NCI-H82 treated with DMSO at 0.1 percent for 48 hours (cell line): ENCODE measurements at regions not wholly inside any gene's neighbourhood (a gene's known extent, or its start where the extent isn't known, plus 50 kb on each side); places are given as distances from the start of the nearest gene placed in this dataset.
"Not testable (repeated sequence)": the region's sequence is repeated elsewhere in the genome, so short reads cannot be mapped to it uniquely, and the experiment has no call there.

Experiments used
- DNase-seq: peaks from one replicate; lab custom pipeline; 2025; ENCODE audit not compliant: unreplicated experiment; lab: John Stamatoyannopoulos, UW

DNA sequence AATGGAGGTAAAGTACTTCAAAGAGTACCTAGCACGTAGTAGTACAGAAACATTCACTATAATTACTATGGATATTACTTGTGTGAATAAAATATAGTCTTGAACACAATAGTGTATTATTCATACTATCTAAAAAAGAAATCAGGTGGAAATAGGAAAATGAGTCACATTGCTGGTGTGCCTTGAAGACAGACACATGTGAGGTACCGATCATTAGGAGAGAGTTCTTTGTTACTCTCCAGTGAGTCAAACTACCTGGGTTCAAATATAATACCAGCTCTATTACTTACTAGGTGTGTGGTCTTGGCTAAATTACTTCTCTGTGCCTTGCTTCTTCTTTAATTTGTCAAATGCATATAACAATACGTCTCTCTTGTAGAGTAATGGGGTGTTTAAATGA is 50.8 kb upstream of the BEND6 start:
- DNase-seq, result no peak

DNA sequence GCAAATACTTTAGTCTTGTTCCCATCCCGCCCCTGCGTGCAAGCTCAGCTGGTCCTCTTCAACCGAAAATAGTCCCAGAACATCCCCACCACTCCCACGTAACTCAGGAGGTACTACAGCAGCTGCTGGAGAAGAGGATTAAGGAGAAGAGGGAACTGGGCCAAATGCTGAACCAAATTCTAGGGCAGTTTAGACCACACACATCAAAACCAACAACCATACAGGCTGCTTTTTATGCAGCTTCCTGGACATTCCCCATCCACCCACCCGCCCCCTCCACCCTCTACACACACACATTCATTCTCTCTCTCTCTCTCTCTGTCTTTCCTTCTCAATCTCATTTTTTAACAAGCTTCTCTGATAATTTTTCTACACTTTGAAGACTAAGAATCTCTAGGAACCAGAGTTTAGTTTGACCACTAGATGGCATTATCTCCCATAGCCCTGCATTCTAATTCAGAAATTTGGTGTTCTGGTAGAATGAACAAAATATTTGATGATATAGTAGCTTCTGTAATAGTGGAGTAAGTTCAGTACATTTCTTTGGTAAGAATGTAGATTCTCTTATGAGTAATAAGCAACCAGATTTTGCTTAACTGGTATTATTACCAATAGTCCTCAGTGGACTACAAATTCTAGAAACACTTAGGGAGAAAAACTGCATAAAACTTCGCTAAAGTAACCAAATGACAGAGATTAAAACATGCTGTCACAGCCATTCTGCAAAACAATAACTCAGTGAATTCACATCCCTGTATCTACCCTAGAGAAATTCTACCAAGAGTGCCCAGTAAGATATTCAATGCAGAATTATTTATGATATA is 52.1 kb upstream of the BEND6 start:
- peak; percentile 41 for DNase-seq

DNA sequence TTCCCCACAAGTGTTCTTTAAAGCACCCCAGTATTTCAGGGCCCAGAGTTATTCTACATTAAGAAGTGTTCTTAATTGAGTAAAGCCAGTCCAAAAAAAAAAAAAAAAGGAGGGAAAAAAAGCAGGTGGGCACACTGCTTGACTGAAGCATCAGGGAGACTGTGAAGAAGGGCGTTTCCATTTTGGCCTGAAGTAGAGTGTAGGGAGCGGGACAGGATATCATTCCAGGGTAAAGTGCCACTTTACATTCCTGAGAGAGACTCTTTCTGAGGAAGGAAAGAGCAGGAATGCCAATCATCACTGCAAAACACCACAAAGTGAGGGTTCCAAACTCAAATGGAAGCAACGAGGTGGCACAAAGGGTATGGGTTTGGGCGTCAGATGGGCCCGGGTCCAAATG is 54.1 kb upstream of the BEND6 start:
- DNase-seq, result no peak

DNA sequence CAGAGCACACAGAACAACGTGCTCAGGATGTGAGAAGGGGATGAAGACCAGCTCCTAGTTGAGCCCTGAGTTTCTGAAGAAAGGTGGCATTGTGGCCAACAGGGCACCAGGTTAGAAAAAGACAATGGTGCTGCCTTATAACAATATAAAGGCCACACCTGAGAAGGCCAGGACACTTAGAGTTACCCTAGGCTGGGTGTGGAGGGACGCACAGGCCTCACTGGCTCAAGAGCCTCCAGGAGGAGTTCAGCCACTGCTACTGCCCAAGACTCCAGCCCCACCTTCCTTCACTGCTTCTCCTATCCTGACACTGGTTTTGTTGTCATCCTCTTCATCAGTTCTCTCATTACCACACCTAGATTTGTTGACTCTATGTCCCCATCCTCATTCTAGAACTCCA is 55.2 kb upstream of the BEND6 start:
- no peak for DNase-seq

DNA sequence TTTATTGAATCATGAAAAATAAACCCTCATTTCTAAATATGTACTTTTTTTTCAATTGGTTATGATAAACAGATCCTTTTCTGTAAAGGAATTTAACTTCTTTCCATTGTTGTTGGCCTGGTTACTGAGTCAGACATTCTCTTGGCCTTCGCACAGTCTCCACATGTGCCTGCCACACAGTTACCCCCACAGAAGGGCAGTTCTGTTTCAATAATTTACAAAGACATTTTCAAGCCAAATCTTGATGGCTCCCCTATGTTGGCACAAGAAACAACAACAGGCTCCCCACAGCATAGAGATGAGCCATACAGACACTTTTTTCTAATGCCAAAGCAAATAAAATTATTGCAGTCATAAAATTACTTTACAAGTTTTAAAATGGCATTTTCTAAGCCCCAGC is 55.6 kb upstream of the BEND6 start:
- no peak for DNase-seq

DNA sequence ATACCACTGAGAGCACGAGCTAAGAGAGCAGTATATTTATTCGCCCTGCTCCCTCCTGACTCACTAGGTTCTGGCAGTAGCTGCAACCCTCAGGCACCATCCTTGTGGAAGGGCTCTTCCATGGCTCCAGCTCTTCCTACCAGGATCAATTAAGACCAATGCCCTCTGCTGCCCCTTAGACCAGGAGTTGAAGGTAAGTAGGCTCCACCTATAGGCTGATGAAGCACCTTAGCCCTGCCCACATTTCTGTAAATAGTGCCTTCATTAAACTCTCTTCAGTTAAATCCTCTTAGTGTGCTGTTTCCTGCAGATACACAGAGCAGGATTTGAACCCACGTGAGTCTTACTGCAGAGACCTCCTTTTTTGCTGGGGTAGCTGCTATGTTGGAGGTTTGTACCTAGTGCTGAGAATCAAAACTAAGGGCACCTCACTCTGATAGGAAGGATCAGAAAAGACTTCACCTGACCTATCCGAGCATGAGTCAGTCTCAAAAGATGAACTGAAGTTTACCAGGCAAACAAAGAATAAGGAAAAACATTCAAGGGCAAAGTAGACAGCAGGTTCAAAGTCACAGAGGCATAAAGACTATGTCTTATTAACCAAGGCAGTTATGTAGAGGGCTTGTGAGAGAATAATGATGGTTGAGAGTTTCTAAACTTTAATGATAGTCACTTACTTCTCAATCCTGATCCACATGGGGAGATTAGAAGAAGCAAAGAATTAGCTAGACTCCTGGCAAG is 56.9 kb upstream of the BEND6 start:
- no peak for DNase-seq

DNA sequence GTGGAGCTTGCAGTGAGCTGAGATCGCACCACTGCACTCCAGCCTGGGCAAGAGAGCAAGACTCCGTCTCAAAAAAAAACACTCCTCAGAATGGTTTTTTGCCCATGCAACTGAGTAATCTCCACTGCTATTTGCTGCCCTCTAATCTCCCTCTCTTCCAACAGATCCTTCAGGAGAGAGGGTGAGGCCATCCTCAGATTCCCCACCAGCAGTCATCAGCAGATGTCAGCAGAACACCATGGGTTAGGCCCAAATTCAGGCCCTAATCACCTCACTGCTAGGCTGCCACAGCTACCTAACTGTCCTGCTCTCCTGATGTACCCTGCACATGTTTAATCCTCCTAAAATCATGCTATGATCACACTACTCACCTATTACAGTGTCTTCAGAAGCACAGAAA is 63.2 kb upstream of the BEND6 start:
- DNase-seq, result no peak

DNA sequence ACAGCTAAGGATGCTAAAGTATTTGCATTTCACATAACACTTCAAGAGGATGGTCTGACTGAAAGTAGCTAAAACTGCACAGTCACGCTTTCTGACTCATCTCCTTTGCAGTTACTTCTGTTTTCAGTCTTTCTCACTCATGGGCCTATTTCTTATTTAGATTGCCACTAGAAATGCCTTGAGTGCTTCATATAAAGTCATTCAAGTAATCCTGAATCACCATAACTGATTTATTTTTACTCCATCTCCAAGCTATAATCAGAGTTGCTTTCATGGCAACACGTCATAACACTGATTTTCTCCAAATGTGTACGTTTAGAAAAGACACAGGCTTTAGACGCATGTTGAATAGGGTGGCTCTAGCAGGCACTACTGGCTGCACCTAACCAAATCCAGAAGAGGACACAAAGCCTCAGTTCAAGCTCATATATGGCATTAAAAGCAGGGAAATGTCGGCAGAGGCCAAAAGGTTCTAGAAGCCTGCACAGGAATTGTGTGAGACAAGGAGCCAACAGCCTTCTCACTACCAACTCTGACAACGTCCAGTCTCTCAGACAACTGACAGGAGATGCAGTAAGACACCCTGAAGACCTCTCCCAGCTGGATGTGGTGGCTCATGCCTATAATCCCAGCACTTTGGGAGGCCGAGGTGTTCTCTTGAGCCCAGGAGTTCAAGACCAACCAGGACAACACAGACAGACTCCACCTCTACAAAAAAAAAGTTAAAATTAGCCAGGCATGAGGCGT is 64.1 kb upstream of the BEND6 start:
- DNase-seq, result no peak

DNA sequence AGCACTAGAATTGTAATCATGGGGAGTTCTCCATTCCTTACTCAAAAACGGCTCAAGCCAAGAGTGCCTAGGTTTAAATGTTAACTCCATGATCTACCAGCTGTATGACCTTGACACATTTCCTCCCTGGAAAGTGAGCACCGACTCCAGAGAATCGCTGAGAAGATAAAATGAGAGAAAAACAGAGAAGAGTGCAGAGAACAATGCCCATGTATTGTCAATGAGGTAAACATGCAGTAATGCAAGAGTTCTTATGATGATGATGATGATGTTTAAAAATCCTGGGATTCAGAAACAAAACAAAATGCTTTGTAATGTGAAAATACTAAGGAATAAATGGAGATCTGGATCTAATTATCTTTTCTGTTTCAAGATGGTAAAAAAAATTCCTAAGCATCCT is 64.8 kb upstream of the BEND6 start:
- DNase-seq, result no peak

DNA sequence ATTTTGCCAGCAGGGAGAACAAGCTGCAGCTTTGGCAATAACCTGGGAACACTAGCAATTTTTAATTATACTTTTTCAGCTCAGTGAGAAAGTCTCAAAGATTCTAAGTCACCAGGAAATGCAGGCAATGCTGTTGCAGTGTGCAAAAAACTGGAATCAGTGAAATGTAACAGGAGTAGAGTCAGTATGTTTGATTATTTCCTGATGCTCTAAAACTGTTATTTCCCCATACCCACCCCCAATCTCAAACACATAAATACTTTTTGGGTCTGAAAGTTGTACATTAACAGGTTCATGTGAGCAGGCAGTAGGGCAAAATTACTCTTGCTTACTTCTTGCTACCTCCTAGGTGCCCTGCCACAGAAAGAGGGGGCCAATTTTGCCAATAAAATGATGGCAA is 65.4 kb upstream of the BEND6 start:
- no peak for DNase-seq

DNA sequence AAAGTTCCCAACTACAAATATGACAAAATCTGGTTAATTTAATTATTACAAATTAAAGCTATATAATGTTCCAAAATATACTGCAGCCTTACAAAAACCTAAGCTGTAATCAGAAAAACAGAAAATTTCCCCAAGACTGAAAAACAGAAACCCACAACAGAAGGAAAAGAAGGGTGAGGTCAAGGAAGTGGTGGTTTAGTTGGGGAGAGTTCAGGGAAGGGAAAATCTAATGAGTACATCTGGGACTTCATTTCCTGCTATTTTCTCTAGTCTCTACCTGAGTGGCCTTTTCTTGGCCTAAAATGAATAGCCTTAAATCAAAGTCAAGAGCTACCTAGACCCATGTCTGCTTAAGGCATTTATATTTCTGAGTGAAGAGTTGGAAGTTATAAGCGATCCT is 66.2 kb upstream of the BEND6 start:
- no peak for DNase-seq

DNA sequence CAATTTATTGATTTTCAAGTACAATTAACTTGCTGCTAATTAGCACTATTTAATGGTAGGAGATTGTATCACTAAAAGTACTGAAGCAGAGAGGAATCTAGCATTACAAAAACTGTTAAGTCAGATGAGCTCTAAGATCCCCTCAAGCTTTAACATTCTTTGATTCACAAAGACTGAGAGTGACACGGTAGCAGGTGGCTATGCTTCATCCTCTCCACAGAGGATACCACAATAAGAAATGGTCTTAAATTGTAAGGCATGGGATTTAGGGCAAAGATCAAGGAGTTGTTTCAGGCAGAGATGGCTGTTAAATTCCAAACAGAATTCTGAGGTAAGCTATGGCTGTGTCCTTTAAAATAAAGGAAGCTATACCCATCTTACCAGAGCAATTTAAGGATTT is 67.8 kb upstream of the BEND6 start:
- DNase-seq, result no peak

DNA sequence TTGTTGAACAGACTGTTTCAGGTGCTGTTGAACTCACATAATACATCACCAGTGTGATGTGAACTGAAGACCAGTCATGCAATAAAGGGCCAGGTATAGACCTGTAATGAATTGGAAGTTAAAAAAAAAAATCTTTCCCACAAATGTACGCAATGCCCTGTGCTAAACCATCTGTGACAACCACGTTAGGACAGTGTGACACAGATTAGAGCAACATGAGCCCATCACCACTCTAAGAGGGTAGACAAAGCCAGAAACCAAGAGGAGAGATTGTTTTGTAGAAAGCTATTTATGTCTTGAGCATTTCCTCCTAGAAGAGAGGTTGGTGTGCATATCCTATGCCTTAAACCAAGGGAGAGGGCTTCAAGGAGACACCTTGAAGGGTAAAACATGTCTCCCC is 77.0 kb upstream of the BEND6 start:
- no peak for DNase-seq

DNA sequence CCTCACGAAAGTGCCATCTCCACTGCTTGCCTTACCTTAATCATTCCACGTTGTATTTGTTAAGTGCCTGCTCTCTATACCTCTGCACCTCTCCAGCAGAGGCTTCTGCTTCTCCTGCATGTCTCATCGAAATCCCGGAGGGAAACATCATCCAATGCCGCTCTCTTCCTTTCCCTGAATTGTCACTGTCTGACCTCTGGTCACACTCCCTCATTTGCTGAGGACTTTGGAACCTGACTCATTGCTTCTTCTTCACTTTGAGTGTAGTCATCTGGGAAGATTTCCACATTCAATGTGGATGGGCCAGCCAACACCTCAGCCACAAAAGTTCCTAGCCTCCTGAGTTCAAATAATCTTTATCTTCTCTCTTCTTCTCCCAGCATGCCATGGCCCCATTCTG is 78.9 kb upstream of the BEND6 start:
- DNase-seq, result no peak

DNA sequence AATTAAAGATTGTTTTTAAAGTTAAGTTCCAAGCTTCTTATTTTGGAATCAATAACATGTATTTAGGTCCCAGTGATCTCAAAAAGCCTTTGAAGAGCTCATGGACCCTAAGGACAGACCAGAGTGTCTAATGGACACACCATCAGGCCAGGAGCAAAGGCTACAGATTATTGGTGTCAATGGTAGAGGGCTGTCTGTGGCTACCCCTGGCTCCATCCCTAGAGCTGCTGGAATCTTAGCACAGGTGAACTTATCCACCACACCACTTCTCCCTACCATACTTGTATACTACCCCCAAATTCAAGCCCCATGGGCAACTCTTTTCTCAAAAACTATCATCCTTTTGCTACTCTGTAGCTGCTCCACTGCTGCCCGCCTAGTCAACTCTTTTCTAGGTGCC is 79.4 kb upstream of the BEND6 start:
- DNase-seq, result no peak

DNA sequence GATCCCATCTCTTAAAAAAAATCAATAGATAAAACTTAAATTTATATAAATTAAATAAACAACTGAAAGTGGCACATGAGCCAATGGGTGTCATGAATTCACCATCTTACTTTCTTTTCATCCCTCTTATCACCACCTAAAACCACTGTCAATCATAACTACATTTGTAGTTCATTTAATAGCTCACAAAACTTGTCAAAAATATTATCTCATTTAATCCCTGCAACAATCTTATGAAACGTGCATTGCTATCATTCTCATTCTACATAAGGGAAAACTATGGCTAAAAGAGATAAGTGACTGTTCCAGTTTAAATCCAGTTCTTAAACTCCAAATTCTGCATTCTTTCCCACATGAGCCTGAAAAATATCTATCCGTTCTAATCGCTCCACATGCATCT is 80.6 kb upstream of the BEND6 start:
- no peak for DNase-seq

DNA sequence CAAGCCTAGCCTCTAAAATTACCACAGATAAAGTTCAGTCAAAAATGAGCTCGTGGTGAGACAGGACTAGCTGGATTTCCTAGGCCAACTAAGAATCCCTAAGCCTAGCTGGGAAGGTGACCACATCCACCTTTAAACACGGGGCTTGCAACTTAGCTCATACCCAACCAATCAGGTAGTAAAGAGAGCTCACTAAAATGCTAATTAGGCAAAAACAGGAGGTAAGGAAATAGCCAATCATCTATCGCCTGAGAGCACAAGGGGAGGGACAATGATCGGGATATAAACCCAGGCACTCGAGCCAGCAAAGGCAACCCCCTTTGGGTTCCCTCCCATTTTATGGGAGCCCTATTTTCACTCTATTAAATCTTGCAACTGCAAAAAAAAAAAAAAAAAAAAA is 84.9 kb upstream of the BEND6 start:
- DNase-seq, result not testable (repeated sequence)

DNA sequence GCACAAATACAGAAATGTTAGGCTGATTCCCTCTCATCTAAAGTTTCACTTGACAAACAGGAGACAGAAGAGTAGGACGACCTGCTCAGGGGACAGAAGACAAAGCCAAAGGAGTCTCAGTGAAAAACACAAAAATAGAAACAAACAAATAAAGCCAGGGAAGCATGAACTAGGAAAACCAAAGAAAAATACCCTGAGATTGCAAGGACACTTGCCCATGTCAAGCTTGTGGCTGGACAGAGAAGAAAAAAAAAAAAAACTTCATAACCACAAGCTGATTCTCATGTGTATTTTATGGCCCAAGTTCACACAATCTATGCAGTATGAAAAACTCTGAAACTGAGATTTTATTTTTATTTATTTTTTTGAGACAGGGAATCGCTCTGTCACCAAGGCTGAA is 85.6 kb upstream of the BEND6 start:
- no peak for DNase-seq

DNA sequence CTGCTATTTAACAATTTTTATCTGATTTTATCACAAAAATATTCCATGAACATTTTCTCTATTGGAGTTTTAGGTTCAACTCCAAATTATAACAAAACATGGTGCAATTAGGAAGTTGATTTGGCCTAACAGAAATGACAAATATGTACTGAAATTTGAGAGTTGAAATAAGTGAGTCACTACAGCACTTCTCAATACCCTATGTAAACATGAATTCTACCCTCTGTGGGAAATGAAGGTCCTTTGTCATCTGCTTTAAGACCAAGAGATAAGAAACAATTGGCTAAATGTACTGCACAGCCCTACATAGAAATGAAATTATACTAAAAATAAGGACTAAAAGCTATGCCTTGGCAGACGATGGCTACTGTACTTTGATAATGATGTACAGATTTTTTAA is 86.2 kb upstream of the BEND6 start:
- no peak for DNase-seq

DNA sequence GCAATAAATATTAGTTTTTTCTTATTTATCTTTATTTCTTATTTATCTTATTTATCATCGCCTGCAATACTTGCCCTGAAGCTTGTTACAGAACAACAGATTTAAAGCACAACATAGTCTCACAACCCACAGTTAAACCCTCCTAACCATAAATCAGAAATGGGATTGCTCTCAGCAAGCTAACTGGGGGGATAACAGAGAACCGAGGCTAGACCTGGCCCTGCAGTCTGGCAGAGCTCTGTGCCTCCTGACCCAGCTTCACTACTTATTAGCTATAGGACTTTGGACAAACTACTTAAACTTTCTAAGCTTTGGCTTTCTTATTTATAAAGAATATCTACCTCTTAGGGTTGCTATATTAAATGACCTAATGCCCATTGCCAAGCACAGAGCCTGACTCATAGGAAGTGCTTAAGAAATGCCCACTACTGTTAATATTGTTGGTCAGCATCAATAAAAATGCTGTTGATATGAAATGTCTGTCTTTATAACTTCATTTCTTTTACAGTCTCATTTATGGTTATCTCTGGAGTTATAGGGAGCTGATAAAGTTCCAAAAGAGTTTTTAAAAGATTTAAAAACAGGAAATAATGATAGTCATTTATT is 87.9 kb upstream of the BEND6 start:
- DNase-seq, result no peak

DNA sequence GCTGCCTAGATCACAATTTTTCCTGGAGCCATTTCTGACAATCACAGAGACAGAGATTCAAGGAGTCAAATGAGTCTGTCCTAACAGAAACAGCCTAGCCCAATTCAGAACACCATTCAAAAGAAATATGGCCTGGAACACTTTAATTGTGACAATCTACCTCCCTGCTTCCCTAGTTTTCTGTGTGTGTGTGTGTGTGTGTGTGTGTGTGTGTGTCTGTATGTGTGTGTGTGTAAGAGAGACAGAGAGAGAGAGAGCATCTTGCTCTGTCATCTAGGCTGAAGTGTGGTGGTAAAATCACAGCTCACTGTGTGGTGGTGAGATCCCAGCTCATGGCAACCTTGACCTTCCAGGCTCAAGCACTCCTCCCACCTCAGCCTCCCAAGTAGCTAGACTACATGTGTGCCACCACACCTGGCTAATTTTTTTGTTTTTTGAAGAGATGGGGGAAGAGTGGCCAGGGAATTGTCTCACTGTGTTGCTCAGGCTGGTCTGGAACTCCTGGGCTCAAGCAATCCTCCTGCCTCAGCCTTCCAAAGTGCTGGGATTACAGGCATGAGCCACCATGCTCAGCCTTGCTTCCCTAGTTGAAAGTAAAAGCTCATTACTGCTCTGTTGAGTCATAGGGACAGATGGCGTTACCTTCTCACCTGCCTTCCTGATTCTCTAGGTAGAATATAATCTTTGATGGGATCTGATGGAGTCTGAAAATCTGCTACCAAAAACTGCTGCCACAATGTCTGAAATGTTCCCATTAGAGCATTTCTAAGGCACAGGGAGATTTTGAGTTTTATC is 89.6 kb upstream of the BEND6 start:
- DNase-seq, result peak; percentile 39
